ENCODE measurements at regions not wholly inside any gene's neighbourhood (a gene's known extent, or its start where the extent isn't known, plus 50 kb on each side); places are given as distances from the start of the nearest gene placed in this dataset.

- ATAC-seq (no peak), DNase-seq (ENCODE audit: low read depth, low spot score) (no peak)
- Histone ChIP-seq H3K27me3 (ENCODE audit: control insufficient read depth, insufficient read depth, low read length) (no peaks in the 10 kb centered on the region), H3K27ac (ENCODE audit: low read length) (no peak overlapping the region), H3K4me3 (ENCODE audit: low read depth in 2 of 2, low read length in 2 of 2) (no peak overlapping the region), H3K4me1 (ENCODE audit: control insufficient read depth, insufficient read depth, low read length) (no peaks in the 10 kb centered on the region), H3K36me3 (ENCODE audit: control insufficient read depth, insufficient read depth, low read length) (no peaks in the 10 kb centered on the region), H3K9me3 (ENCODE audit: control insufficient read depth, insufficient read depth, low read depth, low read length) (no peaks in the 10 kb centered on the region)
- TF ChIP-seq SIN3A (IDR thresholded peaks at IDR 0.05; ENCODE audit: borderline replicate concordance, insufficient read depth, low read depth, low read length) (no peak), REST (IDR thresholded peaks at IDR 0.05; ENCODE audit: insufficient read depth in 1 of 2, low read depth in 2 of 2, low read length in 1 of 2) (no peak), POLR2AphosphoS5 (IDR thresholded peaks at IDR 0.05; ENCODE audit: low read depth, low read length) (no peak), TCF7L2 (IDR thresholded peaks at IDR 0.05; ENCODE audit: low read depth, low read length) (no peak), CTCF (IDR thresholded peaks at IDR 0.05) (no peak)
- no TSS peak for BruUV-seq (replicated peaks)
- CTCF ChIA-PET, result no interaction called here
- POLR2A ChIA-PET, result no interaction called here
- intact Hi-C loops (cut with micrococcal nuclease; ENCODE audit: unreplicated experiment), result no loop called here
- in situ Hi-C loops (cut with HindIII; ENCODE audit: low pct_unique_long_range_greater_than_20kb, low sequenced_read_pairs), result no loop called here
These were observed 179.4 kb upstream of the RGMB start for GRCh38 chr5:98594098-98594497.

GRCh38 chr5:98599016-98599415 is 174.4 kb upstream of the RGMB start:
- no TSS peak for BruUV-seq (replicated peaks)
- intact Hi-C loops (cut with micrococcal nuclease; ENCODE audit: unreplicated experiment) (no loop called here), in situ Hi-C loops (cut with HindIII; ENCODE audit: low pct_unique_long_range_greater_than_20kb, low sequenced_read_pairs) (no loop called here)
- ATAC-seq (no peak), DNase-seq (ENCODE audit: low read depth, low spot score) (no peak)
- ChIA-PET POLR2A (no interaction called here), CTCF (no interaction called here)
- H3K4me3 ChIP-seq (ENCODE audit: low read depth in 2 of 2, low read length in 2 of 2), result no peak overlapping the region
- no peaks in the 10 kb centered on the region for H3K9me3 ChIP-seq (ENCODE audit: control insufficient read depth, insufficient read depth, low read depth, low read length)
- no peaks in the 10 kb centered on the region for H3K4me1 ChIP-seq (ENCODE audit: control insufficient read depth, insufficient read depth, low read length)
- no peaks in the 10 kb centered on the region for H3K27me3 ChIP-seq (ENCODE audit: control insufficient read depth, insufficient read depth, low read length)
- H3K27ac ChIP-seq (ENCODE audit: low read length), result no peak overlapping the region
- no peak for TF ChIP-seq REST (IDR thresholded peaks at IDR 0.05; ENCODE audit: insufficient read depth in 1 of 2, low read depth in 2 of 2, low read length in 1 of 2)
- TF ChIP-seq POLR2AphosphoS5 (IDR thresholded peaks at IDR 0.05; ENCODE audit: low read depth, low read length), result no peak
- TF ChIP-seq CTCF (IDR thresholded peaks at IDR 0.05), result no peak
- TF ChIP-seq SIN3A (IDR thresholded peaks at IDR 0.05; ENCODE audit: borderline replicate concordance, insufficient read depth, low read depth, low read length), result no peak
- no peaks in the 10 kb centered on the region for H3K36me3 ChIP-seq (ENCODE audit: control insufficient read depth, insufficient read depth, low read length)
